RWPE2 (cell line): ENCODE measurements at regions not wholly inside any gene's neighbourhood (a gene's known extent, or its start where the extent isn't known, plus 50 kb on each side); places are given as distances from the start of the nearest gene placed in this dataset.

ENCODE experiments used
- ATAC-seq: fragments of 200-7000 bp; cut with Tn5 transposase; 3 replicates; pipeline ENCODE4 v1.9.1; 2021; ENCODE audit warnings: low read depth
- DNase-seq: peaks from one replicate; pipeline ENCODE4 v3.0.0-alpha.2; 2020; ENCODE audit warnings: low spot score
- H3K27ac ChIP-seq: fragments of 450-650 bp; 2 replicates; pipeline ENCODE4 v1.5.1; 2017; ENCODE audit warnings: mild to moderate bottlenecking; ENCODE audit not compliant: poor library complexity, severe bottlenecking
- H3K27me3 ChIP-seq: fragments of 250-450 bp; sonication (Bioruptor Pico); 2 replicates; pipeline ENCODE4 v1.5.1; 2021; ENCODE audit warnings: mild to moderate bottlenecking, moderate library complexity; ENCODE audit not compliant: insufficient read depth, poor library complexity, severe bottlenecking
- H3K36me3 ChIP-seq: fragments of 250-450 bp; sonication (Bioruptor Pico); 2 replicates; pipeline ENCODE4 v1.5.1; 2020; ENCODE audit warnings: low read depth, mild to moderate bottlenecking, moderate library complexity
- H3K4me1 ChIP-seq: fragments of 250-450 bp; sonication (Bioruptor Pico); 2 replicates; pipeline ENCODE4 v1.5.1; 2021; ENCODE audit warnings: mild to moderate bottlenecking, moderate library complexity; ENCODE audit not compliant: insufficient read depth, poor library complexity, severe bottlenecking
- H3K4me3 ChIP-seq: fragments of 250-450 bp; sonication (Bioruptor Pico); 2 replicates; pipeline ENCODE4 v1.5.1; 2021; ENCODE audit warnings: mild to moderate bottlenecking, moderate library complexity; ENCODE audit not compliant: severe bottlenecking
- H3K9me3 ChIP-seq: fragments of 250-450 bp; sonication (Bioruptor Pico); 2 replicates; pipeline ENCODE4 v1.5.1; 2021; ENCODE audit warnings: mild to moderate bottlenecking, moderate library complexity; ENCODE audit not compliant: severe bottlenecking
- CTCF ChIP-seq: fragments of 450-650 bp; IDR thresholded peaks from one replicate; pipeline ENCODE4 v1.5.1; 2017; ENCODE audit warnings: mild to moderate bottlenecking, moderate library complexity; ENCODE audit not compliant: poor library complexity, severe bottlenecking

- H3K27me3 ChIP-seq: no peaks in the 10 kb centered on the region
- no peak overlapping the region for H3K27ac ChIP-seq
- DNase-seq: no peak
- no peak overlapping the region for H3K4me3 ChIP-seq
- TF ChIP-seq CTCF: no peak
- H3K4me1 ChIP-seq: no peaks in the 10 kb centered on the region
- no peaks in the 10 kb centered on the region for H3K9me3 ChIP-seq
- no peaks in the 10 kb centered on the region for H3K36me3 ChIP-seq
- no peak for ATAC-seq
These were observed 545.0 kb upstream of the PIK3C3 start for GRCh38 chr18:41410006-41410405.

GRCh38 chr18:41406834-41407233, 548.2 kb upstream of the PIK3C3 start:
- no peak overlapping the region for H3K27ac ChIP-seq
- H3K36me3 ChIP-seq: no peaks in the 10 kb centered on the region
- H3K4me3 ChIP-seq: no peak overlapping the region
- ATAC-seq (no peak), DNase-seq (no peak)
- H3K4me1 ChIP-seq: no peaks in the 10 kb centered on the region
- TF ChIP-seq CTCF: no peak
- H3K27me3 ChIP-seq: no peaks in the 10 kb centered on the region
- no peaks in the 10 kb centered on the region for H3K9me3 ChIP-seq

- ATAC-seq: no peak
These were observed 558.2 kb upstream of the PIK3C3 start for GRCh38 chr18:41396861-41397260.

GRCh38 chr18:41396211-41396610, 558.8 kb upstream of the PIK3C3 start:
- no peak overlapping the region for H3K4me3 ChIP-seq
- DNase-seq (no peak), ATAC-seq (no peak)
- H3K4me1 ChIP-seq: no peaks in the 10 kb centered on the region
- H3K9me3 ChIP-seq: no peaks in the 10 kb centered on the region
- H3K27me3 ChIP-seq: no peaks in the 10 kb centered on the region
- no peak for TF ChIP-seq CTCF
- no peak overlapping the region for H3K27ac ChIP-seq
- no peaks in the 10 kb centered on the region for H3K36me3 ChIP-seq

More at GRCh38 chr18:41396861-41397260, 558.2 kb upstream of the PIK3C3 start:
- Histone ChIP-seq H3K27ac (no peak overlapping the region), H3K4me1 (no peaks in the 10 kb centered on the region), H3K27me3 (no peaks in the 10 kb centered on the region), H3K4me3 (no peak overlapping the region), H3K36me3 (no peaks in the 10 kb centered on the region), H3K9me3 (no peaks in the 10 kb centered on the region)
- no peak for TF ChIP-seq CTCF
- no peak for DNase-seq

GRCh38 chr18:41395695-41396094, 559.3 kb upstream of the PIK3C3 start:
- TF ChIP-seq CTCF: peak; percentile 32
- ATAC-seq (peak; percentile 50; the same call in 1 of the 3 replicates), DNase-seq (no peak)
- Histone ChIP-seq H3K27me3 (no peaks in the 10 kb centered on the region), H3K9me3 (no peaks in the 10 kb centered on the region), H3K4me3 (no peak overlapping the region), H3K36me3 (no peaks in the 10 kb centered on the region), H3K27ac (no peak overlapping the region), H3K4me1 (no peaks in the 10 kb centered on the region)
